ENCODE measurements at regions not wholly inside any gene's neighbourhood (a gene's known extent, or its start where the extent isn't known, plus 50 kb on each side); places are given as distances from the start of the nearest gene placed in this dataset.
"Not testable (repeated sequence)": the region's sequence is repeated elsewhere in the genome, so short reads cannot be mapped to it uniquely, and the experiment has no call there.

GRCh38 chr4:42302348-42302747 lies 94.9 kb upstream of the SHISA3 start:
- DNase-seq: no peak
- Mint-ChIP-seq H3K4me1 (peaks cover 2% of the 10 kb centered on the region), H3K27ac (no peak overlapping the region), H3K36me3 (ENCODE audit: low read depth) (peaks cover 3% of the 10 kb centered on the region), H3K27me3 (peaks cover 52% of the 10 kb centered on the region), H3K4me3 (no peak overlapping the region)
- H3K9me3 ChIP-seq (ENCODE audit: control insufficient read depth, low read length, poor library complexity, severe bottlenecking): no peaks in the 10 kb centered on the region
- ATAC-seq: no peak

- DNase-seq: no peak
Observed at GRCh38 chr4:42306221-42307109, 90.8 kb upstream of the SHISA3 start.

GRCh38 chr4:42308247-42308646 lies 89.0 kb upstream of the SHISA3 start:
- ATAC-seq (no peak), DNase-seq (no peak)
- no peak overlapping the region for H3K27ac Mint-ChIP-seq
- no peaks in the 10 kb centered on the region for H3K9me3 ChIP-seq (ENCODE audit: control insufficient read depth, low read length, poor library complexity, severe bottlenecking)
- no peak overlapping the region for H3K4me3 Mint-ChIP-seq
- peaks cover 3% of the 10 kb centered on the region for H3K36me3 Mint-ChIP-seq (ENCODE audit: low read depth)
- no peaks in the 10 kb centered on the region for H3K4me1 Mint-ChIP-seq
- peaks cover 40% of the 10 kb centered on the region for H3K27me3 Mint-ChIP-seq

More at GRCh38 chr4:42306221-42307109, 90.8 kb upstream of the SHISA3 start:
- H3K4me3 Mint-ChIP-seq: no peak overlapping the region
- H3K27me3 Mint-ChIP-seq: peaks cover 46% of the 10 kb centered on the region
- ATAC-seq: no peak
- no peaks in the 10 kb centered on the region for H3K9me3 ChIP-seq (ENCODE audit: control insufficient read depth, low read length, poor library complexity, severe bottlenecking)
- H3K27ac Mint-ChIP-seq: no peak overlapping the region
- H3K36me3 Mint-ChIP-seq (ENCODE audit: low read depth): peaks cover 3% of the 10 kb centered on the region
- no peaks in the 10 kb centered on the region for H3K4me1 Mint-ChIP-seq

GRCh38 chr4:42309361-42310260 lies 87.7 kb upstream of the SHISA3 start:
- Mint-ChIP-seq H3K27ac (no peak overlapping the region), H3K36me3 (ENCODE audit: low read depth) (no peaks in the 10 kb centered on the region), H3K27me3 (peaks cover 33% of the 10 kb centered on the region), H3K4me3 (no peak overlapping the region), H3K4me1 (no peaks in the 10 kb centered on the region)
- no peaks in the 10 kb centered on the region for H3K9me3 ChIP-seq (ENCODE audit: control insufficient read depth, low read length, poor library complexity, severe bottlenecking)
- DNase-seq (no peak), ATAC-seq (no peak)

- Mint-ChIP-seq H3K4me1 (no peaks in the 10 kb centered on the region), H3K36me3 (ENCODE audit: low read depth) (no peaks in the 10 kb centered on the region), H3K4me3 (no peak overlapping the region), H3K27me3 (peaks cover 30% of the 10 kb centered on the region), H3K27ac (no peak overlapping the region)
- DNase-seq (no peak), ATAC-seq (no peak)
- H3K9me3 ChIP-seq (ENCODE audit: control insufficient read depth, low read length, poor library complexity, severe bottlenecking): no peaks in the 10 kb centered on the region
Observed at GRCh38 chr4:42310358-42310757, 86.9 kb upstream of the SHISA3 start.

- Mint-ChIP-seq H3K27me3 (peaks cover 25% of the 10 kb centered on the region), H3K4me1 (no peaks in the 10 kb centered on the region), H3K36me3 (ENCODE audit: low read depth) (peaks cover 3% of the 10 kb centered on the region), H3K4me3 (no peak overlapping the region), H3K27ac (no peak overlapping the region)
- DNase-seq (no peak), ATAC-seq (no peak)
- H3K9me3 ChIP-seq (ENCODE audit: control insufficient read depth, low read length, poor library complexity, severe bottlenecking): no peaks in the 10 kb centered on the region
Observed at GRCh38 chr4:42310806-42311205, 86.5 kb upstream of the SHISA3 start.

GRCh38 chr4:42311591-42311990 lies 85.7 kb upstream of the SHISA3 start:
- peaks cover 3% of the 10 kb centered on the region for H3K36me3 Mint-ChIP-seq (ENCODE audit: low read depth)
- H3K4me1 Mint-ChIP-seq: no peaks in the 10 kb centered on the region
- no peak for ATAC-seq
- H3K9me3 ChIP-seq (ENCODE audit: control insufficient read depth, low read length, poor library complexity, severe bottlenecking): no peaks in the 10 kb centered on the region
- no peak overlapping the region for H3K27ac Mint-ChIP-seq
- DNase-seq: no peak
- peaks cover 24% of the 10 kb centered on the region for H3K27me3 Mint-ChIP-seq
- no peak overlapping the region for H3K4me3 Mint-ChIP-seq

GRCh38 chr4:42313420-42313819 lies 83.9 kb upstream of the SHISA3 start:
- not testable (repeated sequence) for H3K4me1 Mint-ChIP-seq; H3K4me3 Mint-ChIP-seq; H3K9me3 ChIP-seq (ENCODE audit: control insufficient read depth, low read length, poor library complexity, severe bottlenecking); H3K36me3 Mint-ChIP-seq (ENCODE audit: low read depth); DNase-seq; ATAC-seq; H3K27ac Mint-ChIP-seq
- H3K27me3 Mint-ChIP-seq: peaks cover 30% of the 10 kb centered on the region

- H3K9me3 ChIP-seq (ENCODE audit: control insufficient read depth, low read length, poor library complexity, severe bottlenecking): no peaks in the 10 kb centered on the region
- peaks cover 3% of the 10 kb centered on the region for H3K36me3 Mint-ChIP-seq (ENCODE audit: low read depth)
- H3K27me3 Mint-ChIP-seq: peaks cover 35% of the 10 kb centered on the region
- DNase-seq (no peak), ATAC-seq (no peak)
- H3K27ac Mint-ChIP-seq: no peak overlapping the region
- no peaks in the 10 kb centered on the region for H3K4me1 Mint-ChIP-seq
- no peak overlapping the region for H3K4me3 Mint-ChIP-seq
Observed at GRCh38 chr4:42313872-42314271, 83.4 kb upstream of the SHISA3 start.

- H3K27ac Mint-ChIP-seq: no peak overlapping the region
- no peak for DNase-seq
- H3K4me3 Mint-ChIP-seq: no peak overlapping the region
- peaks cover 3% of the 10 kb centered on the region for H3K36me3 Mint-ChIP-seq (ENCODE audit: low read depth)
- no peak for ATAC-seq
- H3K9me3 ChIP-seq (ENCODE audit: control insufficient read depth, low read length, poor library complexity, severe bottlenecking): no peaks in the 10 kb centered on the region
- H3K4me1 Mint-ChIP-seq: no peaks in the 10 kb centered on the region
- H3K27me3 Mint-ChIP-seq: peaks cover 37% of the 10 kb centered on the region
Observed at GRCh38 chr4:42315231-42315630, 82.1 kb upstream of the SHISA3 start.

- Mint-ChIP-seq H3K36me3 (ENCODE audit: low read depth) (no peaks in the 10 kb centered on the region), H3K27me3 (peaks cover 25% of the 10 kb centered on the region)
Observed at GRCh38 chr4:42320822-42321388, 76.4 kb upstream of the SHISA3 start.

GRCh38 chr4:42326040-42326439 lies 71.2 kb upstream of the SHISA3 start:
- DNase-seq (no peak), ATAC-seq (no peak)
- peaks cover 18% of the 10 kb centered on the region for H3K27me3 Mint-ChIP-seq
- H3K4me3 Mint-ChIP-seq: no peak overlapping the region
- H3K9me3 ChIP-seq (ENCODE audit: control insufficient read depth, low read length, poor library complexity, severe bottlenecking): no peaks in the 10 kb centered on the region
- no peaks in the 10 kb centered on the region for H3K36me3 Mint-ChIP-seq (ENCODE audit: low read depth)
- no peaks in the 10 kb centered on the region for H3K4me1 Mint-ChIP-seq
- no peak overlapping the region for H3K27ac Mint-ChIP-seq

More at GRCh38 chr4:42320822-42321388, 76.4 kb upstream of the SHISA3 start:
- Mint-ChIP-seq H3K4me1 (no peaks in the 10 kb centered on the region), H3K27ac (no peak overlapping the region), H3K4me3 (no peak overlapping the region)
- no peak for ATAC-seq
- no peak for DNase-seq
- no peaks in the 10 kb centered on the region for H3K9me3 ChIP-seq (ENCODE audit: control insufficient read depth, low read length, poor library complexity, severe bottlenecking)

- H3K27ac Mint-ChIP-seq: no peak overlapping the region
- H3K27me3 Mint-ChIP-seq: peaks cover 13% of the 10 kb centered on the region
- no peaks in the 10 kb centered on the region for H3K9me3 ChIP-seq (ENCODE audit: control insufficient read depth, low read length, poor library complexity, severe bottlenecking)
Observed at GRCh38 chr4:42326524-42326923, 70.8 kb upstream of the SHISA3 start.

More at GRCh38 chr4:42326524-42326923, 70.8 kb upstream of the SHISA3 start:
- Mint-ChIP-seq H3K36me3 (ENCODE audit: low read depth) (no peaks in the 10 kb centered on the region), H3K4me1 (no peaks in the 10 kb centered on the region), H3K4me3 (no peak overlapping the region)
- ATAC-seq (no peak), DNase-seq (no peak)
